Kidney glomerular epithelial cell (primary cell): ENCODE measurements at regions not wholly inside any gene's neighbourhood (a gene's known extent, or its start where the extent isn't known, plus 50 kb on each side); places are given as distances from the start of the nearest gene placed in this dataset.
A peak's percentile ranks its signal among the peaks of the same experiment; 100 is the strongest.
"Not testable (repeated sequence)": the region's sequence is repeated elsewhere in the genome, so short reads cannot be mapped to it uniquely, and the experiment has no call there.

Experiments used
- DNase-seq: peaks from one replicate; lab custom pipeline; 2025; lab: John Stamatoyannopoulos, UW

- no peak for DNase-seq
Observed at GRCh38 chr6:3921663-3922062, 72.5 kb downstream of the FAM50B start.

GRCh38 chr6:3922619-3923018 is 73.4 kb downstream of the FAM50B start:
- not testable (repeated sequence) for DNase-seq

GRCh38 chr6:3925223-3926149 is 76.3 kb downstream of the FAM50B start:
- DNase-seq, result not testable (repeated sequence)

- peak; percentile 13 for DNase-seq
Observed at GRCh38 chr6:3926150-3926482, 76.9 kb downstream of the FAM50B start.

GRCh38 chr6:3928111-3928510 is 78.9 kb downstream of the FAM50B start:
- DNase-seq, result no peak

GRCh38 chr6:3929281-3929798 is 80.2 kb downstream of the FAM50B start:
- DNase-seq, result no peak

- DNase-seq, result no peak
Observed at GRCh38 chr6:3937438-3937837, 88.3 kb downstream of the FAM50B start.

- DNase-seq, result no peak
Observed at GRCh38 chr6:3938715-3939367, 89.7 kb downstream of the FAM50B start.

GRCh38 chr6:3939368-3939958 is 90.3 kb downstream of the FAM50B start:
- no peak for DNase-seq

GRCh38 chr6:3939964-3940363 is 90.8 kb downstream of the FAM50B start:
- no peak for DNase-seq

- DNase-seq, result no peak
Observed at GRCh38 chr6:3940703-3941102, 91.5 kb downstream of the FAM50B start.

GRCh38 chr6:3943331-3943765 is 94.2 kb downstream of the FAM50B start:
- no peak for DNase-seq

GRCh38 chr6:3944246-3944645 is 95.1 kb downstream of the FAM50B start:
- DNase-seq, result no peak

GRCh38 chr6:3946778-3947177 is 97.6 kb downstream of the FAM50B start:
- DNase-seq, result no peak

- no peak for DNase-seq
Observed at GRCh38 chr6:3948866-3949265, 99.7 kb downstream of the FAM50B start.

GRCh38 chr6:3949521-3949920 is 100.3 kb downstream of the FAM50B start:
- no peak for DNase-seq

- DNase-seq, result no peak
Observed at GRCh38 chr6:3956054-3956453, 106.9 kb downstream of the FAM50B start.

GRCh38 chr6:3957321-3957720 is 108.1 kb downstream of the FAM50B start:
- no peak for DNase-seq

GRCh38 chr6:3958255-3958654 is 109.1 kb downstream of the FAM50B start:
- no peak for DNase-seq

- DNase-seq, result no peak
Observed at GRCh38 chr6:3959385-3959784, 110.2 kb downstream of the FAM50B start.

GRCh38 chr6:3960754-3961361 is 111.7 kb downstream of the FAM50B start:
- peak; percentile 47 for DNase-seq

GRCh38 chr6:3961581-3962215 is 112.5 kb downstream of the FAM50B start:
- DNase-seq, result no peak
